Lower leg skin (tissue), 4 donors: ENCODE measurements at regions not wholly inside any gene's neighbourhood (a gene's known extent, or its start where the extent isn't known, plus 50 kb on each side); places are given as distances from the start of the nearest gene placed in this dataset.
"Not testable (repeated sequence)": the region's sequence is repeated elsewhere in the genome, so short reads cannot be mapped to it uniquely, and the experiment has no call there.

Experiments used
- DNase-seq, 2 donors: peaks; one replicate each; pipeline ENCODE4 v3.0.0-alpha.2; 2019; ENCODE audit warnings: low spot score in 2 of 2
- H3K4me3 ChIP-seq: fragments of 200-600 bp; sonication (generic); 2 replicates; pipeline ENCODE4 v1.5.1; 2017; ENCODE audit warnings: mild to moderate bottlenecking, low read depth; ENCODE audit not compliant: poor library complexity, severe bottlenecking
- CTCF ChIP-seq, 3 donors: fragments of 450-650 bp; IDR thresholded peaks; one replicate each; pipeline ENCODE4 v1.5.1; 2016; ENCODE audit warnings: antibody characterized with exemption in 3 of 3, mild to moderate bottlenecking in 3 of 3, moderate library complexity in 2 of 3
- POLR2A ChIP-seq, 2 donors: fragments of 450-650 bp; IDR thresholded peaks; one replicate each; pipeline ENCODE4 v1.6.1; 2016 to 2017; ENCODE audit warnings: antibody characterized with exemption in 2 of 2, mild to moderate bottlenecking in 1 of 2, moderate library complexity in 1 of 2
- WGBS, 2 donors: methylation state at CpG; one replicate each; pipeline ENCODE4 v1.1.5; 2018; 5-methylcytosine and 5-hydroxymethylcytosine counted together
- intact Hi-C: fragments of 100-400 bp; cut with DNase I; formaldehyde crosslinking; loops from one replicate; pipeline ENCODE4 v1.15.0; 2023; ENCODE audit warnings: low total_unique reads

- WGBS, 2 donors = 88 to 97% methylated on average over 7 of the region's 7 CpGs
- no peak overlapping the region for H3K4me3 ChIP-seq
- no peak for TF ChIP-seq CTCF (IDR thresholded peaks at IDR 0.05)
- no peak for TF ChIP-seq POLR2A (IDR thresholded peaks at IDR 0.05)
- intact Hi-C loops = no loop called here
- DNase-seq = no peak
These were observed 144.8 kb upstream of the GALNT2 start for GRCh38 chr1:229922249-229922648.

DNA sequence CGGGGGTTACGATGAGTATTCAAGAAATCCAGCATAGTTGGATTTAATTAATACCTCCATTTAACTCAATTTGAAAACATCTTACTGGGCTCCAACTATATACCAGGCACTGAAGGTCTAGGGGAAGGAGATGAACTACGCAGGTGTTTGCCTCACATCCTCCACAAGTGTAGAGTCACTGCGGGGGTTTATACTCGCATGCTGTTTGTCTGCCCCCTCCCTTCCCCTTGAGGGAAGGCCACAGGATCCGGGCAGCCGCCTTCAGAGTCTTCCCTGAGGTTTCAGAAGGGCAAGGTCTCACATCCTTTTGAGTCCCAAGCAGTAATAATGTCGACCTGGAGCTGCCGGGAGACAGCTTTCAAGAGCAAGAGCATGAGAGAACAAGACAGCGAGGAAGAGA lies 142.4 kb upstream of the GALNT2 start:
- 85 to 90% methylated on average over 10 of the region's 10 CpGs for WGBS, 2 donors
- DNase-seq = no peak
- no peak for TF ChIP-seq POLR2A (IDR thresholded peaks at IDR 0.05)
- intact Hi-C loops = no loop called here
- H3K4me3 ChIP-seq = no peak overlapping the region

GRCh38 chr1:229928767-229929166 lies 138.3 kb upstream of the GALNT2 start:
- no peak for DNase-seq

DNA sequence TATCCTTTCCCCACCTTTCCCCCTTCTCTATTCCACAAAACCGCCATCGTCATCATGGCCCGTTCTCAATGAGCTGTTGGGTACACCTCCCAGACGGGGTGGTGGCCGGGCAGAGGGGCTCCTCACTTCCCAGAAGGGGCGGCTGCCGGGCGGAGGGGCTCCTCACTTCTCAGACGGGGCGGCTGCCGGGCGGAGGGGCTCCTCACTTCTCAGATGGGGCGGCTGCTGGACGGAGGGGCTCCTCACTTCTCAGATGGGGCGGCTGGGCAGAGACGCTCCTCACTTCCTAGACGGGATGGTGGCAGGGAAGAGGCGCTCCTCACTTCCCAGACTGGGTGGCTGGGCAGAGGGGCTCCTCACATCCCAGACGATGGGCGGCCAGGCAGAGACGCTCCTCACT lies 135.3 kb upstream of the GALNT2 start:
- DNase-seq, H3K4me3 ChIP-seq, intact Hi-C loops: not testable (repeated sequence)
- WGBS, 2 donors = 94 to 96% methylated on average over 18 to 21 of the region's 21 CpGs

More at GRCh38 chr1:229928767-229929166, 138.3 kb upstream of the GALNT2 start:
- WGBS, 2 donors = 87 to 92% methylated on average over 7 of the region's 7 CpGs
- H3K4me3 ChIP-seq = no peak overlapping the region
- TF ChIP-seq POLR2A (IDR thresholded peaks at IDR 0.05) = no peak
- no peak for TF ChIP-seq CTCF (IDR thresholded peaks at IDR 0.05)
- intact Hi-C loops = no loop called here

DNA sequence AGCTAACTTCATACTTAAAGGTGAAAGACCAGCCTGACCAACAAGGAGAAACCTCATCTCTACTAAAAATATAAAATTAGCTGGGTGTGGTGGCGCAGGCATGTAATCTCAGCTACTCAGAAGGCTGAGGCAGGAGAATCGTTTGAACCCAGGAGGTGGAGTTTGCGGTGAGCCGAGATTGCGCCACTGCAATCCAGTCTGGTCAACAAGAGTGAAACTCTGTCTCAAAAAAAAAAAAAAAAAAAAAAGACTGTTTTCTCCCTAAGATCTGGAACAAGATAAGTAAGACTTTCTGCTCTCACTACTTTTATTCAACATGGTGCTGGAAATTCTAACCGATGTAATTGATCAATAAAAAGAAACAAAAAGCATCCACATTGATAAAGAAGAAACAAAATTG lies 131.9 kb upstream of the GALNT2 start:
- intact Hi-C loops, DNase-seq, H3K4me3 ChIP-seq: not testable (repeated sequence)
- 83 to 87% methylated on average over 6 of the region's 6 CpGs for WGBS, 2 donors

GRCh38 chr1:229938551-229938950 lies 128.5 kb upstream of the GALNT2 start:
- no peak for TF ChIP-seq POLR2A (IDR thresholded peaks at IDR 0.05)
- no peak for TF ChIP-seq CTCF (IDR thresholded peaks at IDR 0.05)
- intact Hi-C loops = loop anchor here (2.0 kb wide), 1 partner anchor 48 kb away; no protein-coding TSS in a partner anchor
- no peak overlapping the region for H3K4me3 ChIP-seq
- DNase-seq = no peak
- WGBS, 2 donors = 72 to 77% methylated on average over 4 of the region's 4 CpGs

DNA sequence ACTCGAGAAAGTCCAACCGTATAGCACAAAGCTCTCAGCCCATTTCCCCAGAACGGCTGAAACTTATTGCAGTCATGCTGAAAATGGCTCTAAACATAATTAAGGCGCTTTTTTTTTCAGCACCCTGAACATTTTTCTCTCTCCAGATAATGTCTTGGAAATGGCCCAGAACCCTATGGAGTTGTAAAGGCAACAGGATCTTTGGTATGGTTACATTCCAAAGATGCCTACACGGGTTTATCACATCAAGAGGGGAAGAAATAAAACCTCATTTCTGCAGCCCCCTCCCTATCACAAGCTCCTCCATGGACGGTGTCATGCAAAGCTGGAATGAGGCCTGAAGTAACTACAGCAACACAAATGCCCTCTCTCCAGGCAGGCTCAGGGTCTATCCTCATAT lies 126.4 kb upstream of the GALNT2 start:
- DNase-seq = no peak
- intact Hi-C loops = no loop called here
- H3K4me3 ChIP-seq = no peak overlapping the region
- WGBS, 2 donors = 55% methylated on average over 6 of the region's 6 CpGs
- no peak for TF ChIP-seq CTCF (IDR thresholded peaks at IDR 0.05)
- no peak for TF ChIP-seq POLR2A (IDR thresholded peaks at IDR 0.05)
